GDM1 (cell line): ENCODE measurements at regions not wholly inside any gene's neighbourhood (a gene's known extent, or its start where the extent isn't known, plus 50 kb on each side); places are given as distances from the start of the nearest gene placed in this dataset.
"Not testable (repeated sequence)": the region's sequence is repeated elsewhere in the genome, so short reads cannot be mapped to it uniquely, and the experiment has no call there.

Experiments
- DNase-seq: peaks from one replicate; lab custom pipeline; 2025; lab: John Stamatoyannopoulos, UW

- DNase-seq: no peak
Observed at GRCh38 chr9:82445556-82445955, 457.0 kb downstream of the SPATA31D1 start.

GRCh38 chr9:82447343-82447742, 458.8 kb downstream of the SPATA31D1 start:
- DNase-seq: no peak

DNA sequence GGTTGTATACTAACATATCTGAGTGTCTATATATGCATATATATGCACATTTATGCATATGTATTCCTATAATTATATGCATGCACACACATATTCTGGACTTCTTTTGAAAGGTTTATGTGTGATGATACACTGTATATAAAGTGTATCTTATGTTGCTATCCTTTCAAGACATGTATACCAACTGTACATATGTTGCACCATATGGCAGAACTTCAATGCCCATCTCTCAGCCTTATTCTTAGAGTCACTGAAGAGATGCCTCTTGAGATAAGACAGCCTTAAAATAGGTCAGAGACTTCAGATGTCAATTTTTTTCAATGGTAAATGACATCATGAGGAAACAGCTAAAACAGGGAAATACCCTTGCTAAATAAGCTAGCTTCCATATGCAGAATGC, 461.4 kb downstream of the SPATA31D1 start:
- no peak for DNase-seq

DNA sequence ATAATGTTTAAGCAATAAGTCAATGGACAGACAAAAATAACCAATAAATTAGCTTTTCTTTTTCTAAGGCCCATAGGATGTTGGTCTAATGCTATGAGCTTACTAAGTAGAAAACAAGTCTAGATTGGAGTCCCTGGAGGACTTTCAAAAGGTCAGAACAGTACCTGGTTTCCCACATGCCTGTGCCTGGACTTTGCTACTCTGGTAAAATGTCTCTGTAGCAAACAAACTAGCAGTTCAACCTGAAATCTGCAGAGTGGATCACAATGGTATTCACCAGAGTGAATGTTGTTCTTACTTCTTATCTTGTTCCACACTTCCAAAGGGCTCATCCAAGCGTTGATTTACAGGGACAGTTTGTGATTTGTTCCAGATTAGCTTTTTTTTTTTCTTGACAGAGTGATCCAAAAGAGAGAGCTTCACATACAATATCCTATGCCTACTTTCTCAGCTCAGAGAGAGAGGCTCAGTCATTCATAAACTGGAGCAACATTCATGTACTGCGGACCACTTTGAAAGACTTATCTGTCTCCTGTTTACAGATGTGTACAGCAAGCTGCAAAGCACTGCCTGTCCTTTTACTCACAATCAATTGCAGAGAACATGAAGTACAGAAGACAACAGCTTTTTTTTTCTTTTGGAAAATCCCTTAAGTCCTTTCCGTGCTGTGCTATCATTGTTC, 466.1 kb downstream of the SPATA31D1 start:
- no peak for DNase-seq

- DNase-seq: no peak
Observed at GRCh38 chr9:82456642-82457041, 468.1 kb downstream of the SPATA31D1 start.

DNA sequence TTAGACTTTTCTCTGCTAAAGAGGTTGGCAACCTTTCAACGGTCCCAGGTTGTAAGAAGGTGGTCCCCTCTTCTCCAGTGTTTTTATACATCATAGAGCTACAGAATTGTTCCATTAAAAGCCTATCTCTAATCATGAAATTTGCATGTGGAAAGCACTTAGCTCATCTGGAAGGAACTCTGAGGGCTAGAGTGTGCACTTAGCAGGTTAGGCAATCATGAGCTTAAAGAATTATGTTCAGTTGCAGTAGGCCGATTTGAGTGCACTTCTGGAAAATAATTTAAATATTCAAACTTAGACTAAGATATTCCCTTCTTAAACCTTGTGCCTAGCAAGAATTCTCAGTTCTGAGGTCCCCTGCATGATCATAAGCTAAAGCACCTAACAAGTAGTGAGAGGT, 468.7 kb downstream of the SPATA31D1 start:
- no peak for DNase-seq

DNA sequence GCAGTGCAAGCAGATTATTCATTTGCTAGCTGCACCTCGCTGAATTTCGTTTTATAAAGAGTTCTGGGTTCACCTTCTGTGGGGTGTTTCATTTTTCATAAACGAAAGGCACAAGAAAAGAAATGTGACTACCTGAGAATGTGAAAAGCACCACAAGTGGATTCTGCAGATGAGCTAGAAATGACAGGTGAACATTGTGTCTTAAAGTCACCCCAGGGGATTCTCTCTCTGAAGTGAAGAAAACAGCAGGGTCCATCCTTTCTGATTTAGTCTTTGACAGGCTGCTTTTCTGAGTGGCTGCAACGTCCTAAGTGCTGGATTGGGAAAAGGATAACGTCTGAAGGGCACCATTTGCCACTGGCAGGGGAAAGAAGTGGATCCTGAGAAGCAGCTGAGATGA, 469.3 kb downstream of the SPATA31D1 start:
- DNase-seq: no peak

DNA sequence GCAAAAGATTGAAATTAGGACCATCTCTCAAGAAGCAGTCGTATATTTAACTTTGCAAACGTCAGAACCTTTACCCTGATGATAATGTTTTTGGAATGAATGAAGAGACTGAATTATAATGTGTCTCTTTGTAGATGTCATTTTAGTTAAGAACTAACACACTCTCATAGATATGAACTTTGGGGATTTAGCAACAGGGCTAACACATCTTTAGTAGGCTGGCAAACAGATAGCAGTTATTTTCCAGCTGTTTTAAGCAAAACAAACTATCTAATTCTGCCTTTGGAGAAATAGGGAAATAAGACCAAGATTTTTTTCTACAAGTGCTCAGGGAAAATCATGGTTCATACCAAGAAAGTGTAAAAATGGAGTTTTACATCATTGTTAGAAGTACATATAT, 469.7 kb downstream of the SPATA31D1 start:
- no peak for DNase-seq

- DNase-seq: no peak
Observed at GRCh38 chr9:82466616-82467260, 478.2 kb downstream of the SPATA31D1 start.

DNA sequence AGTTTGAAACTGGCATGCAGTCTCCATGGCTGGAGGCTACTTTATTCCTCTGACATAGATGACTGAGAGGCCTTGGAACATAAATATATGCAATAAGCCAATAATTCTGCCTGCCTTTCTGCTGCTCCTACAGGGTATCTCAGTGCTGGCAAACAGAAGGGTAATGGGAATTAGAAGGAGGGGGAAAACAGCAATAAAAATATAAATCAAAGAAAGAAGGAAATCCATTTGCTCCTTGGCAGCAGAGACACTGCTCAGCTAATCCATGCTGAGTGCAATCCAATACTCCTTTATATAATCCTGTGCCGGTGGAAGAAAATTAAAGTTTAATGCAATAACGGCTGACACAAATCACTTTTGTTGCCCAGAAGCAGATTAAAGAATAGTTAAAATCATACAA, 478.9 kb downstream of the SPATA31D1 start:
- DNase-seq: no peak

DNA sequence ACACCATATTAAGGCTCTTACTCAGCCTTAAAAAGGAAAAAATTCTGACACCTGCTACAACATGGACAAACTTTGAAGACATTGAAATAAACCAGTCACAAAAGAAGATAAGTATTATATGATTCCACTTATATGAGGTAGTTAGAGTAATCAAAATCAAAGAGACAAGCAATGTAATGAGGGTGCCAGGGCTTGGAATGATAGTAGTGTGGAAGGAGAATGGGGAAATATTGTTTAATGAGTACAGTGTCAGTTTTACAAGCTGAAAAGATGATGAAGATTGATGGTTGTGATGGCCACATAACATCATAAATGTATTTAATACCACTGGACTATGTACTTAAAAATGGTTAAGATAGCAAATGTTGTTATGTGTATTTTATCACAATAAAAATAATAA, 485.7 kb downstream of the SPATA31D1 start:
- DNase-seq: no peak

- DNase-seq: no peak
Observed at GRCh38 chr9:82475584-82476301, 487.2 kb downstream of the SPATA31D1 start.

DNA sequence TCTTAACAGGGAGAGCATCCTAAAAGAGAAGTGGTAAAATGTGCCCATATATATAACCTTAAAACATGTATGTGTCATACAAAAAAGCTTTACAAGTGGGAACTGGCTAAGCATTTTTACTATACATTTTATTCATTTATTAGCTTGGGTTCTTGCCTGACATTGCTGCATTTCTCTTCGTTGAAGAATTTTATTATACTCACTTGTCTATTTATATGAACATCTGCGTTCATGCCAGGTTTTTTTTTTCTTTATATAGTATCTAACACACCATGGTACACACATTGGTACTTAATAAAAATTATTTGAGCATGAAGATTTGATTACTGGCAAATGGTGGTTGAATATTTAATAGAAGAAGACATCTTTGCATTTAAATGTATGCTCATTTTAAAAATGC, 492.3 kb downstream of the SPATA31D1 start:
- no peak for DNase-seq

DNA sequence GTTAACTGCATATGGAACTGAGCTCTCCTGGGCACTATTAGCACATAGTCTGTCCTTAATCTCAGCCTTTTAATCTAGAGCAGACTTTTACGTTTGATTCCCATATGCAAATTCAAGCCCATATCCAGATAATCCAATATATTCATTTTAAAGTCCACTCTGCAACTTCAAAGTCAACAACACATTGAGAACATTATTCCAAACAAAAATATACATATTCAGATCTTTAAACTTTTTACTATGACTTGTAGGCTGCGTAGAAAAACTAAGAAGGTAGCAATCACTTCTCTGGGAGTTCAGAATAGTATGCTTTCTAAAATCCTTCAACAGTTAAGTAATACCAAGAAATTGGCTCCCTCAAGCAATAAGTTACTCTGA, 499.4 kb downstream of the SPATA31D1 start:
- DNase-seq: no peak

- DNase-seq: no peak
Observed at GRCh38 chr9:82488313-82489200, 500.0 kb downstream of the SPATA31D1 start.

DNA sequence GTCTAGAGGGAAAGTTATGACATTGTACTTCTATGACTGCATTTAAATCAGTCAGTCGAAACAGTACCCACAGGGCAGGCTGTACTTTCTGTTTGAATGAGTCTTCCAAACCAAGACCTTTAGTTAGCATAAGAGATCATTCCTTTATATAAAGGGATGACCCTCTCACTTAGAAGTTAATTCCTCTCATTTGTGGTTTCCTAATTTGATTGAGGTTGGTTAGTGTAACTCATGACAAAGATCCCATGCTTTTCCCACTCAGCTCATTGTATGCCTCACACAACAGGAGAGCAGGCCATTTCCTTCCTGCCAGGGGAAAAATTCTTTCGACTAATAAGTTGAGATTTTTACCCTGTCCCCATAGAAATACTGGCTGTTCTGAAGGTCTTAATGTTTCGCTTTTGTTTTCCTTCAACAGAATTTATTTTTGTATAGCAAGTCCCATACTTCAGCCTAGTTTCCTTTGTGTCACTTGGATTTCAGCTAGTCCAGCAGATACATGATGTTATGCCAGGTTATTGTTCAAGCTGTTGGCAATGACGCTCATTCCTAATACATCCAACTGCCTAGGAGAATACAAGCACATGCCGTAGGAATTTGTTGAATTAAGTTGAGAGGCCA, 500.7 kb downstream of the SPATA31D1 start:
- DNase-seq: no peak

- no peak for DNase-seq
Observed at GRCh38 chr9:82490019-82490499, 501.5 kb downstream of the SPATA31D1 start.

- not testable (repeated sequence) for DNase-seq
Observed at GRCh38 chr9:82490821-82491220, 502.2 kb downstream of the SPATA31D1 start.

DNA sequence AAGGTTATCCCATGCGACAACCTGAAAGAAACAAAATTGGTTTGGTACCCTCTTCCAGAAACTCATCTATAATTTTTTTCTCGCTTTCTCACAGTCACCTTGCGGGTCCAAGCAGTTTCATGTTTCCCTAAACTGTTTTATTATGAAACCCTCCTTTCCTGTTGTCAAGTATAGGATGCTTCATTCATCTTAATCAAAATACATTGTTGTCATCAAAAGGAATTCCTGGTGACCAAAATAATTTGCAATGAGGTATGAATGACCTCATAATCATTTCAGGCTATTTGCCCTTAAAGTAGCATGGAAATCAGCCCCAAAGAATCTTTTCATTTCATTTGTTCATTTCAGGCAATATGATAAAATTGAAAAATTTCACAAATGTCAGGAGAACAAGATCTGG, 503.0 kb downstream of the SPATA31D1 start:
- DNase-seq: no peak

DNA sequence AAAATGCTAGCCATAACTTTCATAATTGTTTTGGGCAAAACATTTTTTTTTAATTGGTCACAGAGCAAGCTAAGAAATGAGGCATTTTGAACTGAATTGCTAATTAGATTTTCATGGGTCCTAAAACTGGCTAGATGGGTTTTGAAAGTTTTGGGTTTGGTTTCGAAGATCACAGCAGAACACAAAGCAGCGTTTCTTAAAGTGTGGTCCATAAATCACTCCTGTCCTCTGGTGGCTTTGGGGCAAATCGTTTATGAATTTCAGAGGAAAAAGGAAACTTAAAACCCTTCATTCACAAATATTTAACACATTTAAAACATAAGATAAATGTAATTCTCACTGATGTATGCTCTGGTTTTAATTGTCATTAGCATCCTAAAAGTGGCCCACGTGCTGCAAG, 503.7 kb downstream of the SPATA31D1 start:
- DNase-seq: no peak

DNA sequence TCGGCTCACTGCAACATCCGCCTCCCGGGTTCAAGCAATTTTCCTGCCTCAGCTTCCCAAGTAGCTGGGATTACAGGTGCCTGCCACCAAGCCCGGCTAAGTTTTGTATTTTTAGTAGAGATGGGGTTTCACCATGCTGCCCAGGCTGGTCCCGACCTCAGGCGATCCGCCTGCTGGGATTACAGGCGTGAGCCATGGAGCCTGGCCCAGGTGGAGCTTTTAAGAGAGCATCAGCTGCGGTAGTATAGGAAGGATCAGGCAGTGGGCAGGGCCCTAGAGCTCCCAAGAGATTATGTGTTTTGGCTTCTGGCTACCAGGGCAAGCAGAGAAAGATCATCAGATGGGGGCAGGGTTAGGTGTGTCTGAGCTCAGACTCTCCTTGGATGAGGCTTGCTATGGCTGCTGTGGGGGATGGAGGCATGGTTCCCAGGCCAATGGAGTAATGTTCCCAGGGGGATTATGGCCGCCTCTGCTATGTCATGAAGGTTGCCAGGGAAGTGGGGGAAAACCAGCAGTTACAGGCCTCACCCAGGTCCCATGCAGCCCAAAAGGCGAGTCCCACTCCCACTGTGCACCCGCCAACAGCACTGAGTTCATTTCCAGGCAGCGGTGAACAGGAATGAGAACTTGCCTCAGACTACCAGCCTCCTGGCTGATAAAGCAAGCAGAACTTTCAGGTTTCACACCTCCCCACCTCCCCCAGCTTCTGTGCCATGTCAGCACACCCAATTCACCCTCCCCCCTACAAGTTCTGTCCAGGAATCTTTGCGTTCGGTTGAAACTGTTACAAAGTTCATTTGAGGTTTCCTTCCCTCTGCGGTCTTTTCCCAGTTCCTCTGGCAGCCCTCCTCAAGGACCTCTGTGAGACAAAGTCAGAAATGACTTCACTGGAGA, 507.6 kb downstream of the SPATA31D1 start:
- no peak for DNase-seq
